ENCODE measurements at regions not wholly inside any gene's neighbourhood (a gene's known extent, or its start where the extent isn't known, plus 50 kb on each side); places are given as distances from the start of the nearest gene placed in this dataset.

DNA sequence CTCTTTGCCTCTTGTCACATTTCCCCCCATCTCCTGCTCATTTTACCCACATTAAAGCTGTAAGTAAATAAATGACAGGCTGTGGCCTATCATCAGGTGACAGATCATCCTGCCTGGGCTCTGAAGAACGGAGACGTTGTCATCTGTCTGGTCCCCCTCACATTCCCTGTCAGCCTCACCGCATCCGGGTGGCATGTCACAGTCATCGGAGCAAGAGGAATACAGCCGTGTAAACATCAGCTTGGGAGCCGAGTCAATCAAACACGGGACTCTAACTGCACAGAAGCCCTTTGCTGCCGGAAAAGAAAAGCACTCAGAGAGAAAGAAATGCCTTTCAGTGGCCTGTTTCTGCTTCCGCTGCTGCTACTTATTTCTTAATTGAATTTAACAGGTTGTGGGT, 371.9 kb upstream of the ID4 start:
- H3K4me3 ChIP-seq (ENCODE audit: low read depth, low read length), result no peak overlapping the region
- no peak for DNase-seq (ENCODE audit: low read depth, low spot score)
- in situ Hi-C loops (cut with HindIII; ENCODE audit: low sequenced_read_pairs), result no loop called here
- TF ChIP-seq, protein P1, sequence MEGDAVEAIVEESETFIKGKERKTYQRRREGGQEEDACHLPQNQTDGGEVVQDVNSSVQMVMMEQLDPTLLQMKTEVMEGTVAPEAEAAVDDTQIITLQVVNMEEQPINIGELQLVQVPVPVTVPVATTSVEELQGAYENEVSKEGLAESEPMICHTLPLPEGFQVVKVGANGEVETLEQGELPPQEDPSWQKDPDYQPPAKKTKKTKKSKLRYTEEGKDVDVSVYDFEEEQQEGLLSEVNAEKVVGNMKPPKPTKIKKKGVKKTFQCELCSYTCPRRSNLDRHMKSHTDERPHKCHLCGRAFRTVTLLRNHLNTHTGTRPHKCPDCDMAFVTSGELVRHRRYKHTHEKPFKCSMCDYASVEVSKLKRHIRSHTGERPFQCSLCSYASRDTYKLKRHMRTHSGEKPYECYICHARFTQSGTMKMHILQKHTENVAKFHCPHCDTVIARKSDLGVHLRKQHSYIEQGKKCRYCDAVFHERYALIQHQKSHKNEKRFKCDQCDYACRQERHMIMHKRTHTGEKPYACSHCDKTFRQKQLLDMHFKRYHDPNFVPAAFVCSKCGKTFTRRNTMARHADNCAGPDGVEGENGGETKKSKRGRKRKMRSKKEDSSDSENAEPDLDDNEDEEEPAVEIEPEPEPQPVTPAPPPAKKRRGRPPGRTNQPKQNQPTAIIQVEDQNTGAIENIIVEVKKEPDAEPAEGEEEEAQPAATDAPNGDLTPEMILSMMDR (IDR thresholded peaks at IDR 0.05; ENCODE audit: low read depth, low read length), result no peak

DNA sequence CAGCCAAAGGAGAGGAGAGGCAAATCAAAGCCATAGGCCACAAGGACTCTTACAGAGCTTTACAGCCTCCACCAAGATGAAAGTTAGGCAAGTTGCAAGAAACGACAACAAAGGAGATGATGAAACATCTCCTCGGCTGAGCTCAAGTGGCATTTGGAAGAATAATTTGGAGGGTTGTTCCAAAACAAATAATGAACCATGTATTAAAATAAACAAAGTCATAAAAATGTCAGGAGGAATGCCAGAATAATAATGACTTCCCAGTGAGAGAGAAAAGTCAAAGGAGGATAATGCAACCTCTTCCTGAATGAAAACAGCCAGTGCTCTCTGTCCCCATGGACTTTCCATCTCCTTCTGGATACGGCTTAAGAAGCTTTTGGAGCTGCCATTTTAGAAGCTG, 371.4 kb upstream of the ID4 start:
- TF ChIP-seq, protein P1 (IDR thresholded peaks at IDR 0.05; ENCODE audit: low read depth, low read length), result no peak
- in situ Hi-C loops (cut with HindIII; ENCODE audit: low sequenced_read_pairs), result no loop called here
- DNase-seq (ENCODE audit: low read depth, low spot score), result peak; percentile 81
- no peak overlapping the region for H3K4me3 ChIP-seq (ENCODE audit: low read depth, low read length)

DNA sequence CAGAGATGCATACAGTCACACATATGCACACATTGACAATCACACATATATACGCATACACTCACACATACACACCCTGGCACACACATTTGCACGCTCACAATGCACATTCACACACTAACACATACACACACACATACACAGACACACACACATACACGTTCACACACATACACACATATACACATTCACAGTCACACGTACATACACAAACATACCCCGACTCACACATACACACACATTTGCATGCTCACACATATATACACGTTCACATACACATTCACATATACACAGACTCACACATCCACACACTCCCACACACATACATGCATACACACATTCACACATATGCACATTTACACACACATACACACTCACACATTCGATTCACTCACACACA, 366.8 kb upstream of the ID4 start:
- TF ChIP-seq, protein P1 (IDR thresholded peaks at IDR 0.05; ENCODE audit: low read depth, low read length), result no peak
- no peak overlapping the region for H3K4me3 ChIP-seq (ENCODE audit: low read depth, low read length)
- in situ Hi-C loops (cut with HindIII; ENCODE audit: low sequenced_read_pairs), result no loop called here
- DNase-seq (ENCODE audit: low read depth, low spot score), result no peak

DNA sequence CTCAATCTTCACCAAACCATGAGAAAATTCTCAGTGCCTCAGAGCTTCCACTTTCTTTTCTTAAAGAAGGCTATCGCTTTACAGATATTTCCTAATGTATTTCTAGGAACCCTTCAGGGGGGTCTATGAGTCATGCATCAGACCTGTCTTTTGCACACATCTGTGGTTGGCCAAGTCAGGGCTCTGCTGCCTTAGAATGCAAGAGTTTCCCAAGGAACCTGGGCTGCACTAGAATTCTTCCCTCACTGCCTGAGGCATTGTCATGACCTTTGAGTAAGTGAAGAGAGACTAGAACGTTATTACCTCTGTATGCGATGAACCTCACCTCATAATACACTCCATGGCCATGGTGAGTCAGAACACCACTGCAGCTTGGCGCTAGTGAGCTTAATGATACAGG, 365.0 kb upstream of the ID4 start:
- H3K4me3 ChIP-seq (ENCODE audit: low read depth, low read length), result no peak overlapping the region
- TF ChIP-seq, protein P1 (IDR thresholded peaks at IDR 0.05; ENCODE audit: low read depth, low read length), result no peak
- DNase-seq (ENCODE audit: low read depth, low spot score), result peak; percentile 96
- in situ Hi-C loops (cut with HindIII; ENCODE audit: low sequenced_read_pairs), result no loop called here

DNA sequence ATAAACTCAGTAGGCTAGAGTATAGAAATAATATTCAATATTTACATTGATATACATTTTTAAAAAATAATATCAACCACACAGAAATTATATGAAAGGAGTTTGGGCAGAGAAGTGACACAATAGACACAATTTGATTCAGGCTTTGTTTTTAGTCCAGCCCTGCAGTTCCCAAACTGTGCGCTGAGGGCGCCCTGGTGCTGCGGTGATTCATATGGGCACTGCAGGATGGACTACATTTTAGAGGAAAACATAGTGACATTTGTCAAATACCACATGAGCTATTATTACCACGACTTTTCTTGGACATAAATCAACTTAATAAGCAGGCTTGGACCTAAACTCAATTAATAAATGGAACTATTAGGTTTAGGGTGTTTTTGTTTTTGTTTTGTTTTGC, 364.3 kb upstream of the ID4 start:
- TF ChIP-seq, protein P1 (IDR thresholded peaks at IDR 0.05; ENCODE audit: low read depth, low read length), result peak; percentile 33
- DNase-seq (ENCODE audit: low read depth, low spot score), result no peak
- in situ Hi-C loops (cut with HindIII; ENCODE audit: low sequenced_read_pairs), result no loop called here
- H3K4me3 ChIP-seq (ENCODE audit: low read depth, low read length), result no peak overlapping the region

DNA sequence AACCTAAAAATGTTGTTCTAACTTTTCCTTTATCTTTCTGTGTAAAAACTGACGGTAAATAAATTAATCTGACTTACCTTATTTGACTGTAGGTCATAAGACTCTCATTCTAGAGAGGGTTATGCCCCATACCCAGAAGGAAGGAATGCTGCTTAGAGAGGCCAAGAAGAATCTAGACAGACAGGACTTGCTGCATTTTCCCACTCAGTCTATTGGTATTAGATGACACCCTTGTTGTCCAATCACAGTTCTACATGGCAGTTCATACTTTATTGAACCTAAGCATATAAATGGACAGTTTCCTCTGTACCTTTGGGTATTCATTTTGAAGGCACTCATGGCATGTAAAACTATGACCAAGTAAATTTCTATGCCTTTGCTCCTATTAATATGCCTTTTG, 359.6 kb upstream of the ID4 start:
- no peak for DNase-seq (ENCODE audit: low read depth, low spot score)
- in situ Hi-C loops (cut with HindIII; ENCODE audit: low sequenced_read_pairs), result no loop called here
- no peak overlapping the region for H3K4me3 ChIP-seq (ENCODE audit: low read depth, low read length)
- TF ChIP-seq, protein P1 (IDR thresholded peaks at IDR 0.05; ENCODE audit: low read depth, low read length), result no peak

DNA sequence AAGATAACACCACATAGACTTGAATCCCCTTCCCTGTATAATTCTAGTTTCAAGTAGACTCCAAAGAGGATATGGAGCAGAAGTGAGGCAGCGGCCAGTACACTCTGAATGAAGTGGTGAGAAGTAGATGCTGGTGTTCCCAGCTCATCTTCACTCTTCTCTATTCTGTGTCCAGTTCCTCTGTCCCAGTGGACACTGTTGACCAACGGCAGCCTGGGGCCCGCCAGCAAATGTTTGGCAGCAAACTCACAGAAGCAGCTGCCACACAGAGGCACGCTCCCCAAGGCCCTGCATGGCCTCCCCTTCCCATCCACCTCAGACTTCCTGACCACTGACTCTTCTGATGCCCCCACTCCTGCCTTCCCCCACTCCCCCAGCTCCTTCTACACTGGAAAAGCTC, 358.9 kb upstream of the ID4 start:
- TF ChIP-seq, protein P1 (IDR thresholded peaks at IDR 0.05; ENCODE audit: low read depth, low read length), result no peak
- no peak for DNase-seq (ENCODE audit: low read depth, low spot score)
- in situ Hi-C loops (cut with HindIII; ENCODE audit: low sequenced_read_pairs), result no loop called here
- no peak overlapping the region for H3K4me3 ChIP-seq (ENCODE audit: low read depth, low read length)

Measured in astrocyte of the spinal cord (primary cell).